T-helper 2 cell treated with Interferon-gamma antibody and Interleukin-4, amounts not matched to agents 5 μg/mL and 100 μg/mL, for 36 hours (primary cell): ENCODE measurements at regions not wholly inside any gene's neighbourhood (a gene's known extent, or its start where the extent isn't known, plus 50 kb on each side); places are given as distances from the start of the nearest gene placed in this dataset.

Experiments used
- DNase-seq: peaks from one replicate; pipeline ENCODE4 v3.0.0; 2021; ENCODE audit warnings: low spot score
- H3K27ac Mint-ChIP-seq: one replicate; pipeline ENCODE4 v1.8.0; 2021; ENCODE audit warnings: mild to moderate bottlenecking, mixed read lengths
- H3K27me3 Mint-ChIP-seq: one replicate; pipeline ENCODE4 v1.8.0; 2021; ENCODE audit warnings: low read depth, mixed read lengths
- H3K36me3 Mint-ChIP-seq: one replicate; pipeline ENCODE4 v1.8.0; 2021; ENCODE audit warnings: low read depth, mixed read lengths
- H3K4me1 Mint-ChIP-seq: one replicate; pipeline ENCODE4 v1.8.0; 2021; ENCODE audit warnings: low read depth, mixed read lengths
- H3K4me3 Mint-ChIP-seq: one replicate; pipeline ENCODE4 v1.8.0; 2022; ENCODE audit warnings: mild to moderate bottlenecking, moderate library complexity, mixed read lengths
- H3K9me3 Mint-ChIP-seq: one replicate; pipeline ENCODE4 v1.8.0; 2021; ENCODE audit warnings: mixed read lengths

GRCh38 chr2:14235667-14236066 lies 396.9 kb upstream of the LRATD1 start:
- Mint-ChIP-seq H3K27me3 (no peaks in the 10 kb centered on the region), H3K27ac (no peak overlapping the region), H3K9me3 (peaks cover 14% of the 10 kb centered on the region), H3K36me3 (no peaks in the 10 kb centered on the region), H3K4me3 (no peak overlapping the region), H3K4me1 (no peaks in the 10 kb centered on the region)
- no peak for DNase-seq

- Mint-ChIP-seq H3K36me3 (no peaks in the 10 kb centered on the region), H3K4me1 (no peaks in the 10 kb centered on the region), H3K27ac (no peak overlapping the region), H3K4me3 (no peak overlapping the region), H3K9me3 (peaks cover 9% of the 10 kb centered on the region), H3K27me3 (no peaks in the 10 kb centered on the region)
- no peak for DNase-seq
Observed at GRCh38 chr2:14237902-14238301, 394.6 kb upstream of the LRATD1 start.

- Mint-ChIP-seq H3K27ac (no peak overlapping the region), H3K27me3 (no peaks in the 10 kb centered on the region), H3K9me3 (peaks cover 9% of the 10 kb centered on the region), H3K36me3 (no peaks in the 10 kb centered on the region), H3K4me1 (no peaks in the 10 kb centered on the region), H3K4me3 (no peak overlapping the region)
- DNase-seq: no peak
Observed at GRCh38 chr2:14239605-14240004, 392.9 kb upstream of the LRATD1 start.

GRCh38 chr2:14240868-14241267 lies 391.6 kb upstream of the LRATD1 start:
- Mint-ChIP-seq H3K9me3 (peaks cover 5% of the 10 kb centered on the region), H3K36me3 (no peaks in the 10 kb centered on the region), H3K27me3 (no peaks in the 10 kb centered on the region), H3K4me3 (no peak overlapping the region), H3K4me1 (no peaks in the 10 kb centered on the region), H3K27ac (no peak overlapping the region)
- DNase-seq: no peak

GRCh38 chr2:14245901-14246300 lies 386.6 kb upstream of the LRATD1 start:
- H3K36me3 Mint-ChIP-seq: no peaks in the 10 kb centered on the region
- H3K9me3 Mint-ChIP-seq: peaks cover 4% of the 10 kb centered on the region
- no peaks in the 10 kb centered on the region for H3K27me3 Mint-ChIP-seq
- no peak overlapping the region for H3K27ac Mint-ChIP-seq
- DNase-seq: no peak
- no peaks in the 10 kb centered on the region for H3K4me1 Mint-ChIP-seq
- no peak overlapping the region for H3K4me3 Mint-ChIP-seq

- DNase-seq: no peak
- no peaks in the 10 kb centered on the region for H3K27me3 Mint-ChIP-seq
- H3K4me3 Mint-ChIP-seq: no peak overlapping the region
- H3K9me3 Mint-ChIP-seq: peaks cover 15% of the 10 kb centered on the region
- no peaks in the 10 kb centered on the region for H3K4me1 Mint-ChIP-seq
- no peak overlapping the region for H3K27ac Mint-ChIP-seq
- H3K36me3 Mint-ChIP-seq: no peaks in the 10 kb centered on the region
Observed at GRCh38 chr2:14255135-14255820, 377.2 kb upstream of the LRATD1 start.

- Mint-ChIP-seq H3K36me3 (no peaks in the 10 kb centered on the region), H3K27ac (no peak overlapping the region), H3K9me3 (peaks cover 9% of the 10 kb centered on the region), H3K4me3 (no peak overlapping the region), H3K4me1 (no peaks in the 10 kb centered on the region), H3K27me3 (no peaks in the 10 kb centered on the region)
- no peak for DNase-seq
Observed at GRCh38 chr2:14256890-14257289, 375.6 kb upstream of the LRATD1 start.

- no peaks in the 10 kb centered on the region for H3K36me3 Mint-ChIP-seq
- DNase-seq: no peak
- H3K27ac Mint-ChIP-seq: no peak overlapping the region
- no peaks in the 10 kb centered on the region for H3K4me1 Mint-ChIP-seq
- H3K9me3 Mint-ChIP-seq: peaks cover 9% of the 10 kb centered on the region
- H3K27me3 Mint-ChIP-seq: no peaks in the 10 kb centered on the region
- no peak overlapping the region for H3K4me3 Mint-ChIP-seq
Observed at GRCh38 chr2:14257801-14258507, 374.6 kb upstream of the LRATD1 start.

- Mint-ChIP-seq H3K27me3 (no peaks in the 10 kb centered on the region), H3K9me3 (peaks cover 8% of the 10 kb centered on the region), H3K4me3 (no peak overlapping the region), H3K27ac (no peak overlapping the region), H3K36me3 (no peaks in the 10 kb centered on the region), H3K4me1 (no peaks in the 10 kb centered on the region)
- no peak for DNase-seq
Observed at GRCh38 chr2:14261771-14262170, 370.7 kb upstream of the LRATD1 start.

- H3K4me3 Mint-ChIP-seq: no peak overlapping the region
- no peak for DNase-seq
- no peak overlapping the region for H3K27ac Mint-ChIP-seq
- H3K4me1 Mint-ChIP-seq: no peaks in the 10 kb centered on the region
- no peaks in the 10 kb centered on the region for H3K27me3 Mint-ChIP-seq
- peaks cover 4% of the 10 kb centered on the region for H3K9me3 Mint-ChIP-seq
- H3K36me3 Mint-ChIP-seq: no peaks in the 10 kb centered on the region
Observed at GRCh38 chr2:14263053-14263452, 369.5 kb upstream of the LRATD1 start.

GRCh38 chr2:14270036-14270582 lies 362.4 kb upstream of the LRATD1 start:
- Mint-ChIP-seq H3K36me3 (no peaks in the 10 kb centered on the region), H3K4me1 (no peaks in the 10 kb centered on the region), H3K4me3 (no peak overlapping the region), H3K27me3 (no peaks in the 10 kb centered on the region), H3K27ac (no peak overlapping the region), H3K9me3 (peaks cover 21% of the 10 kb centered on the region)
- DNase-seq: no peak

- Mint-ChIP-seq H3K4me1 (no peaks in the 10 kb centered on the region), H3K36me3 (no peaks in the 10 kb centered on the region), H3K27ac (no peak overlapping the region), H3K27me3 (no peaks in the 10 kb centered on the region), H3K4me3 (no peak overlapping the region), H3K9me3 (peaks cover 28% of the 10 kb centered on the region)
- DNase-seq: no peak
Observed at GRCh38 chr2:14272396-14273075, 360.0 kb upstream of the LRATD1 start.

GRCh38 chr2:14273650-14274049 lies 358.9 kb upstream of the LRATD1 start:
- H3K27me3 Mint-ChIP-seq: no peaks in the 10 kb centered on the region
- H3K27ac Mint-ChIP-seq: no peak overlapping the region
- H3K9me3 Mint-ChIP-seq: peaks cover 31% of the 10 kb centered on the region
- no peaks in the 10 kb centered on the region for H3K4me1 Mint-ChIP-seq
- DNase-seq: no peak
- no peak overlapping the region for H3K4me3 Mint-ChIP-seq
- H3K36me3 Mint-ChIP-seq: no peaks in the 10 kb centered on the region

GRCh38 chr2:14284244-14284643 lies 348.3 kb upstream of the LRATD1 start:
- H3K4me3 Mint-ChIP-seq: no peak overlapping the region
- H3K27me3 Mint-ChIP-seq: no peaks in the 10 kb centered on the region
- H3K36me3 Mint-ChIP-seq: no peaks in the 10 kb centered on the region

More at GRCh38 chr2:14284244-14284643, 348.3 kb upstream of the LRATD1 start:
- no peak overlapping the region for H3K27ac Mint-ChIP-seq
- DNase-seq: no peak
- peaks cover 22% of the 10 kb centered on the region for H3K9me3 Mint-ChIP-seq
- no peaks in the 10 kb centered on the region for H3K4me1 Mint-ChIP-seq
